GM12872 (cell line): ENCODE measurements at regions not wholly inside any gene's neighbourhood (a gene's known extent, or its start where the extent isn't known, plus 50 kb on each side); places are given as distances from the start of the nearest gene placed in this dataset.

Experiments used
- CTCF ChIP-seq: IDR thresholded peaks from 3 replicates; pipeline ENCODE4 v1.5.1; 2011; ENCODE audit warnings: low read depth, mild to moderate bottlenecking, low read length, moderate library complexity; ENCODE audit not compliant: insufficient read depth

GRCh38 chr3:70431911-70432310 lies 119.5 kb upstream of the MDFIC2 start:
- no peak for TF ChIP-seq CTCF

DNA sequence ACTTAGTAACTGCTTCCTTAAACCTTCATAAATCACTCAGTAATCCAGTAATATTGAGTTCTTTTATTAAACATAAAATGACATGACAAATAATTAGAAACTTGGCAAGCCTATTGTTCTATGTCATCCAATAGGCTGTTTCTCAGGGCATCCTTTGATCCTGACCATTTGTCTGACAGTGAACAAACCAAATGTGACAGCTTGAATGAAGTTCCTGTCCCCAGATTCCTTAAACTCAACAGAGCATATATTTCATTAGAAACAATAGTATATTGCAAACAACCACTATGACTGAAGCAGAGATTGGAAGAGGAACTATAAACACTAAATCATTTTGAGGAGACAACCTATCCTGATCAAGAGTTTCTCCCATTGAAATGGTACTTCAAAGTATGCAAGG lies 113.6 kb upstream of the MDFIC2 start:
- no peak for TF ChIP-seq CTCF

- no peak for TF ChIP-seq CTCF
Measured at GRCh38 chr3:70421506-70421905, 109.1 kb upstream of the MDFIC2 start.

- no peak for TF ChIP-seq CTCF
Measured at GRCh38 chr3:70409018-70409417, 96.6 kb upstream of the MDFIC2 start.

DNA sequence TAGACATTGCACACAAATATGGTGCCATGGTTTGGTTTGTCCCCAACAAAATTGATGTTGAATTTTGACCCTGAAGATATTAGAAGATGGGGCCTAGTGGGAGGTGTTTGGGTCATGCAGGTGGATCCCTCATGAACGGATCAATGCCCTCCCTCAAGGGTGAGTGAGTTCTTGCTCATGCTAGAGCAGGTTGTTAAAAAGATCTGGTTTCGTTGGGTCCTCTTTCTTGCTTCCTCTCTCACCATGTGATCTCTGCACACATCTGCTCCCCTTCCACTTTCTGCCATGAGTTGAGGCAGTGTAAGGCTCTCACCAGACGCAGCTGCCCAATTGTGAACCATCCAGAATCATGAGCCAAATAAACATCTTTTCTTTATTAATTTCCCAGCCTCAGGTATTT lies 87.8 kb upstream of the MDFIC2 start:
- no peak for TF ChIP-seq CTCF

DNA sequence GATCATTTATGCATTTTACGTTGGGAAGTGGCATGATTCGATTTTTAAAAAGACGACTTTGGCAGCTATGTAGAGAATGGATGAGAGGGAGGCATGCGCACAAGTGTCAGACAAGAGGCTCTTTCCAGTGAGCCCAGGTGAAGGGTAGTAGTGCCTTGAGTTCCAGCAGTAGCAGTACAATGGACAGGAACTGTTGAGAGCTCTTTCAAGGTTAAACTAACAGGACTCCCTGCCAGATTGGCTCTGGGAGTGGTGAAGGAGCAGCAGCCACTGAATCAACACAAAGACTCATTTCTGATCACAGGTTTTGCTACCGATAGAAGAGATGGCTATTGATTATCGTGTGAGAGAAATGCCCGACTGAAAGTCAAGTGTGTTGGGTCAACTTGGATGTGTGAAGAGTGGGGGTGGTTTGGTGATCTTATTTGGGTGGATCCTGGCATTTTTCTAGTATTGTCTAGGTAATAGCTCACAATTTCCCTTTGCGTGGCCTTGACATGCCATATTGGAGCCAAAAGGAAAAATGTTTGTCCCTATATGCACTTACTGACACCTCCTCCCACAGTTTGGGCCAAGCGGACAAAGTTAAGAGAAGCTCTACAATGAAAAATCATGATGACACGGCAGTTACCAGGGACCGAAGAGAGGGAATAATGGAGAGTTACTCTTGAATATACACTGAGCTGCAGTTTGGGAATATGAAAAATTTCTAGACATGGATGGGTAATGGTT lies 81.6 kb upstream of the MDFIC2 start:
- TF ChIP-seq CTCF = no peak

- TF ChIP-seq CTCF = no peak
Measured at GRCh38 chr3:70392227-70392626, 79.8 kb upstream of the MDFIC2 start.
